Frontal cortex (tissue), 3 donors: ENCODE measurements at regions not wholly inside any gene's neighbourhood (a gene's known extent, or its start where the extent isn't known, plus 50 kb on each side); places are given as distances from the start of the nearest gene placed in this dataset.
"Not testable (repeated sequence)": the region's sequence is repeated elsewhere in the genome, so short reads cannot be mapped to it uniquely, and the experiment has no call there.

Experiments
- DNase-seq, 2 donors: peaks; one replicate each; pipeline ENCODE4 v3.0.0; 2012; ENCODE audit warnings: low spot score in 2 of 2
- FAIRE-seq: peaks from 2 replicates; lab custom pipeline; 2012; peaks lifted over from hg19 to GRCh38; lab: Jason Lieb, UNC
- donor health status: control.
- donor health status: control.
- donor health status: control.

DNA sequence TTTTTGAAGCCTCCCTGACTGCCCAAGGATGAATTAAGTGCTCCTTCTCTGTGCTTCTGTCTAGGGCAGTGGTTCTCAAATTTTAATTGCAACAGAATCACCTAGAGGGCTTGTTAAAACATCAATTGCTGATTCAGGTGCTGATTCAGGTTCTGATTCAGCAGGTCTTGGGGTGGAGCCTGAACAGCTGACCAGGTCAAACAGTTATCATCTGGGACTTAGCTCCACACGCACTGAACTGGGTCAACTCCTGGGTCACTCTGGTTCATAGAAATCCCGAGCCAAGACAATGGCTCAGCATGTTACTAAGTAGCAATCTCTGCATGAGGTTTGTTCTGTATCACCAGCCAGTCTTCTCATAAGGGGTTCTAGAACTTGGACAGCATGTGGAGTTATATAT is 192.3 kb downstream of the GJA1 start:
- DNase-seq (no peak), FAIRE-seq (no peak)

DNA sequence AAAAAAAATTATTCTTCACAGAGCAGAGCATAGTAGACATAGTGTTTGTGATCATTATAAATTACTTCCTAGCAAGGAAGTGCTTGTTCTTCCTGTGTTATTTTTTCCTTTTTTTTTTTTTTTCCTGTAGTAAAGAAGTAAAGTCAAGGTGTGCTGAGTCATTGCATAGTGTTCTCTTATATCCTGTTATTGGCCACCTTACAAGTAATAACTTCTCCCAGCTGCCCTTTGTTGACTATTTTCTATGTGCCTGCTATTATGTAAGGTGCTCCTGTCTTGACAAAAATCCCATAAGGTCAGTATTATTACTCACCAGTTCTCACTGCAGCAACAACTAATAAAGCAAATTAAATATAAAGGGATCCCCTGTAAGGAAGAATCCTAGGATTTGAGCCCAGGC is 195.3 kb downstream of the GJA1 start:
- no peak for DNase-seq
- FAIRE-seq = no peak

- not testable (repeated sequence) for FAIRE-seq, DNase-seq
Measured at GRCh38 chr6:121631752-121632151, 196.3 kb downstream of the GJA1 start.

DNA sequence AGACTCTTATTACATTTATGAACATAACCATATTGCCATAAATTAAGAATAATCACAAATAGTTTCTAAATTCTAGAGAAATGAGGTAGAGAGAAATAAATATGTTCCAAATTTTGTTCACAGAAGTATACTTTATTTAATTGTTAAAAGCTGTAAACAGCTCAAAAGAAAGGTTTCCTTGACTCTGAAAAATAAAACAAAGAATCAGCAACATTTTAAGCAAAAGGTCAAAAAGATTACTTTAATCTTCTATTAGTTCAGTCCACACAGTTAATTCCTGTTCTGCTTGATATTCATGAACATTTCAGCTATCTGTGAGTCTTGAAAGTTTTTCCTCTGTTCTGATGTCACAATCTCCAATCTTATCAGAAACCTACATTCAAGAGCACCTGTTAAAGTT is 197.9 kb downstream of the GJA1 start:
- no peak for FAIRE-seq
- no peak for DNase-seq

DNA sequence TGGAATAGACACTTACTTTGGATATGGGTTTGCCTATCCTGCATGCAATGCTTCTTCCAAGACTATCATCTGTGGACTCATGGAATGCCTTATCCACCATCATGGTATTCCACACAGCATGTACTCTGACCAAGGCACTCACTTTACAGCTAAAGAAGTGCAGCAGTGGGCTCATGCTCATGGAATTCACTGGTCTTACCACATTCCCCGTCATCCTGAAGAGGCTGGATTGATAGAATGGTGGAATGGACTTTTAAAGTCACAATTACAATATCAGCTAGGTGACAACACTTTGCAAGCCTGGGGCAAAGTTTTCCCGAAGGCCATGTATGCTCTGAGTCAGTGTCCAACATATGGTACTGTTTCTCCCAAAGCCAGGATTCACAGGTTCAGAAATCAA is 199.1 kb downstream of the GJA1 start:
- not testable (repeated sequence) for DNase-seq, FAIRE-seq

DNA sequence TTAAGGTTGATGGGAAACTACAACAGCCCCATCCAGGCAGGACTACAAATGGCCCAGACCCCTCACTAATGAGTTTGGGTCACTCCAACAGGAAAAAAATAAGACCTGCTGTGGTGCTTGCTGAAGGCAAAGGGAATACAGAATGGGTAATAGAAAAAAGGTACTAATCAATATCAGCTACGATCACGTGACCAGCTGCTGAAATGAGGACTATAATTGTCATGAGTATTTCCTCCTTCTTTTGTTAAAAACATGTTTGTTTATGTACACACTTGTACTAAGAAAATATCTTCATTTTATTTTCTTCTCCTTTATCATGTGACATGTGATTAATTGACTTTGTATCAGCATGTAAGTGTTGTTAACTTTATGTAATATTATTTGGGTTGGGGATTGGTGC is 199.9 kb downstream of the GJA1 start:
- FAIRE-seq (no peak), DNase-seq (no peak)

GRCh38 chr6:121636217-121636616 is 200.8 kb downstream of the GJA1 start:
- not testable (repeated sequence) for DNase-seq, FAIRE-seq

- FAIRE-seq (no peak), DNase-seq (no peak)
Measured at GRCh38 chr6:121639021-121639420, 203.6 kb downstream of the GJA1 start.

- no peak for FAIRE-seq
- no peak for DNase-seq
Measured at GRCh38 chr6:121641158-121641557, 205.7 kb downstream of the GJA1 start.

- no peak for FAIRE-seq
- no peak for DNase-seq
Measured at GRCh38 chr6:121645100-121645745, 209.8 kb downstream of the GJA1 start.

- FAIRE-seq (no peak), DNase-seq (no peak)
Measured at GRCh38 chr6:121647905-121648304, 212.5 kb downstream of the GJA1 start.

GRCh38 chr6:121649951-121650350 is 214.5 kb downstream of the GJA1 start:
- no peak for FAIRE-seq
- DNase-seq = no peak

DNA sequence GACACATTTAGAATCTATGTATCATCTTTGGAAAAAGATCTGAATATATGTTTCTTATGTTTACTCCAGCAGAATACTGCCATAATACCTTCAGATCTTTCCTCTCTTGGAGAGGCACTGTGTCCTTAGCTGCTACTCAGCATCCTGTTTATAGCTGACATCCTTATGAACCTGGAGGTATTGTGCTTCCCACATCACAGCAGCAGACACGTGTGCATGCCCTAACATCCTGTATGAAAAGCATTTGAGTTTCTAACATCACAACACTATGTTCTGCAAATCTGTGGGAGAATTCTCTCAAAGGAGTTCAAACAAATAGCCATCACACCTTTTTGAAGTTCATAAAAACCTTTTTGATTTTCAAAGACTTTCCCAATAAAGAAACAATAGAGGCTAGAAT is 216.0 kb downstream of the GJA1 start:
- DNase-seq = no peak
- FAIRE-seq = no peak

DNA sequence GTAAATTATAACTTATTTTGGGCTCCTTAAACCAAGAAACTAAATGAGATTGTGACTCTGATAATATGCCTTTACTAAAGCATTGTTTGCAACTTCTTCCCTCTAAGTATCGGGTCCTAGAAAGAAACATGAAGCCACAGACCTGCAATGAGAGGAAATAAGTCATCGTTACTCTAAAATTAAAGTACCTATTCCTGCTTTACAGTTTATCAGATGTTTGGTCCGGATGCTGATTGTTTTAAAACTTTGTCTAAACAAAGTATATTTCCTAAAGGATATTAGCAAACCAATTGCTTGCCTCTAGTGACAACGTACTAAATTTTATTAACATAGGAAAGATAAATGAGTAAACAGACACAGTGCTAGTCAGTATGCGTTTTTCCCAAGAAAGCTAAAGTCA is 216.8 kb downstream of the GJA1 start:
- DNase-seq (no peak), FAIRE-seq (no peak)

DNA sequence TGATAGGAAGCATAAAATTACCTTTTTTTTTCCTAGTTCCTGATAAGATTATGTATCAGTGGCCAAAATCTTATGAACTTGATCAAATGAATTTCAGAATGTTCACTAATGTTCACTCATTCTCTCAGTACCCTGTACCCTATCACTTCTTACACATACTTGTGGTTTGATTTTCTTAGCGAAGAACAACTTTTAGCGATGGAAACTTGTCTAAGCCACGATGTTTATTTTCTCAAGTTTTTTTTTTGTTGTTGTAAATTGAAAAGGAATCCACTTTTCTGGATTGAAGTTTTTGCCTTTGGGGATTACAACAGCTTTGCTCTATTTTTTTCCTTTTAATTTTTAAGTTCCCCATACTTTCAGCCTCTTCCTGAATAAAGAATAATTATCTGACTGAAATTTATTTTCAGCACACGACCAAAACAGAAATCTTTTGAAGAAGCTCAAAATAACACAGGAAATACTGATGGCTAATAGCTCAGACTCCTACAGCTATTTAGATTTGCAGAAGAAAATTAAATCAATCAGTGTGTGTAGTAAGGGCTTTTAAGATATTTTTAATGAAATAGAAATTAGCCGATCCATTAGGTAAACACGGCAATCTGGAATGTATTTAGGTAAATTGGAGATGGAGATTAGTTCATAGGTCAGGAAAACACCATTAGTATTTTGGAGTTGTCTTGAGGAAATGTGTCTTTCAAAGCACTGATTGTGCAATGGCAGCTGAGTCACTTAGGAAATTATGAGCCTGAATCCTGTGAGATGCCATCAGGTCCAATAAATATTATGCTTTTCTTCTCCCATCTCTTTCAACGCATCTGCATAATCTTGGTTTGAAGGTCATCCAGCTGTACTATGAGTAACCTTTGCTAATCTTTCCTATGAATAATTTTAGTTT is 217.5 kb downstream of the GJA1 start:
- FAIRE-seq (no peak), DNase-seq (no peak)

DNA sequence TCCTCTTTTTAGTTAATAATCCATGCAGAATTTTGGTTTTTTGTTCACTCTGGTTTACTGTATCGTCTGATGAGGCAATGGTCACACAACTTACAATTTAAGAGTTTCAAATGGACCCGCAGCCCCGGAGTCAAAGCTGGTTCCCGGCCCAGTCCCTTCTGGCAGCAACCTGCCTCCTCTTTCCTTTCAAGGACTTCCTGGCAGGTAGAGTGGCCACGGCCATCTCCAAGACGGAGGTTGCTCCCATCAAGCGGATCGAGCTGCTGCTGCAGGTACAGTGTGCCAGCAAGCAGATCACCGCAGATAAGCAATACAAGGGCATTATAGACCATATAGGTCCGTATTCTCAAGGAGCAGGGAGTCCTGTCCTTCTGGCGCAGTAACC is 218.2 kb downstream of the GJA1 start:
- DNase-seq (no peak), FAIRE-seq (no peak)

GRCh38 chr6:121657972-121658371 is 222.5 kb downstream of the GJA1 start:
- no peak for DNase-seq
- no peak for FAIRE-seq

DNA sequence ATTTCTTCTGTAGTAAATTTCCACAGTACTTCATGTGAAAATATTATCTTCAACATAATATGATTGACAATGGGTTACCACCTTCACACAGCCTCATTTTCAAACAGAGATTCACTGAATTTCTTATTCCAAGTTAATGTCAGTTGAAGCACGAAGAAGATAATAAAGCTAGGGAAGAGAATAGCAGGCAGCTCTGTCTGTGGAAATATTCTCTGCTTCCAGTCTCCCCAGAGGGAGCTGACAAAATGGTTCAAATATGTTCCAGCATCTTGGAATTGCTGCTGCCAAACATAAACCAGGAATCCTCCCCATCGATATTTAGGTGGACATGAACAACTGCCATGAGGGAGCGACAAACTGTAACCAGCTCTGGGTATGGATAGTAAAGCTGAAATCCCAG is 224.8 kb downstream of the GJA1 start:
- DNase-seq = no peak
- FAIRE-seq = no peak

- FAIRE-seq (no peak), DNase-seq (no peak)
Measured at GRCh38 chr6:121663292-121663810, 227.9 kb downstream of the GJA1 start.

GRCh38 chr6:121664158-121664557 is 228.7 kb downstream of the GJA1 start:
- FAIRE-seq = no peak

DNA sequence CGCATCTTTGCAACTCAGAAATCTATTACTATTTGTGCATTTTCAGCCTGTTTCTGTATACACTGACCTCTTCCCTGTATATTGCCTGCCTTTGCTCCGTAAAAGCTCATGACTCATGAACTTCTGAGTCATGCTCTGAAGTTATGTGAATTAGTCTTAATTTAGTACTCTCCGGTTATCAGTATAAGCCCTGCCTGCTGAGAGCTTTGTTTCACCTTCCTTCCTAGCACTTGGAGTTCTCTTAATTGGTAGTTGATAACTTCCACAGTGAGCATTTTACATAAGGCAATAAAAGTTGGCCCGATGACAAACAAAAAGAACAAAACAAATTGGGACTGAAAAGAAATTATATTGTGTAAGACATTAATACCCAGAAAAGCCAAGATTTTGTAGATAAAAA is 231.4 kb downstream of the GJA1 start:
- FAIRE-seq (no peak), DNase-seq (no peak)

More at GRCh38 chr6:121664158-121664557, 228.7 kb downstream of the GJA1 start:
- DNase-seq = no peak
